Endodermal cell (in vitro differentiated cells): ENCODE measurements at regions not wholly inside any gene's neighbourhood (a gene's known extent, or its start where the extent isn't known, plus 50 kb on each side); places are given as distances from the start of the nearest gene placed in this dataset.
"Not testable (repeated sequence)": the region's sequence is repeated elsewhere in the genome, so short reads cannot be mapped to it uniquely, and the experiment has no call there.

Experiments
- DNase-seq: peaks from one replicate; pipeline ENCODE4 v3.0.0-alpha.2; 2017
- H3K27ac ChIP-seq: 2 replicates; pipeline ENCODE4 v1.5.1; 2013; ENCODE audit warnings: mild to moderate bottlenecking, low read depth, low read length, moderate library complexity
- H3K27me3 ChIP-seq: 2 replicates; pipeline ENCODE4 v1.6.1; 2013; ENCODE audit warnings: mild to moderate bottlenecking, low read length, moderate library complexity; ENCODE audit not compliant: insufficient read depth, control insufficient read depth, poor library complexity, severe bottlenecking
- H3K36me3 ChIP-seq: 2 replicates; pipeline ENCODE4 v1.7.0; 2013; ENCODE audit warnings: mild to moderate bottlenecking, low read length, moderate library complexity; ENCODE audit not compliant: control insufficient read depth, insufficient read depth
- H3K4me1 ChIP-seq: one replicate; pipeline ENCODE4 v1.7.0; 2013; ENCODE audit warnings: low read length; ENCODE audit not compliant: control insufficient read depth, insufficient read depth
- H3K4me3 ChIP-seq: 2 replicates; pipeline ENCODE4 v1.5.1; 2013; ENCODE audit warnings: mild to moderate bottlenecking, low read length, moderate library complexity
- H3K9ac ChIP-seq: 2 replicates; pipeline ENCODE4 v1.6.1; 2013; ENCODE audit warnings: mild to moderate bottlenecking, low read length, moderate library complexity; ENCODE audit not compliant: poor library complexity, severe bottlenecking; ENCODE audit errors: extremely low read depth
- H3K9me3 ChIP-seq: 2 replicates; pipeline ENCODE4 v1.6.1; 2013; ENCODE audit warnings: mild to moderate bottlenecking, low read length, moderate library complexity; ENCODE audit not compliant: control insufficient read depth
- H3K27ac Mint-ChIP-seq: 2 replicates; pipeline ENCODE4 v1.8.0; 2020; ENCODE audit warnings: mixed read lengths
- H3K27me3 Mint-ChIP-seq: 2 replicates; pipeline ENCODE4 v1.8.0; 2021; ENCODE audit warnings: mild to moderate bottlenecking, mixed read lengths; ENCODE audit not compliant: insufficient read depth
- H3K36me3 Mint-ChIP-seq: 2 replicates; pipeline ENCODE4 v1.8.0; 2020; ENCODE audit warnings: low read depth, mixed read lengths
- H3K4me1 Mint-ChIP-seq: 2 replicates; pipeline ENCODE4 v1.8.0; 2020; ENCODE audit warnings: mixed read lengths
- H3K4me3 Mint-ChIP-seq: 2 replicates; pipeline ENCODE4 v1.8.0; 2020; ENCODE audit warnings: mild to moderate bottlenecking, moderate library complexity, mixed read lengths
- H3K9me3 Mint-ChIP-seq: 2 replicates; pipeline ENCODE4 v1.8.0; 2020; ENCODE audit warnings: mild to moderate bottlenecking, mixed read lengths
- WGBS, 2 experiments: methylation state at CpG; one replicate each; pipeline versions ENCODE4 v1.1.5 to v1.1.7; 2013; ENCODE audit warnings: missing lambda C conversion rate in 2 of 2, mixed read lengths in 1 of 2; ENCODE audit not compliant: insufficient coverage in 1 of 2, insufficient read length in 1 of 2; 5-methylcytosine and 5-hydroxymethylcytosine counted together

- not testable (repeated sequence) for H3K9ac ChIP-seq, H3K9me3 ChIP-seq, H3K9me3 Mint-ChIP-seq, H3K4me3 Mint-ChIP-seq, H3K4me1 ChIP-seq, DNase-seq, H3K36me3 Mint-ChIP-seq, H3K36me3 ChIP-seq, H3K27ac ChIP-seq, H3K27me3 ChIP-seq, H3K27me3 Mint-ChIP-seq, H3K27ac Mint-ChIP-seq, H3K4me3 ChIP-seq, H3K4me1 Mint-ChIP-seq
- 88% methylated on average over 1 of the region's 3 CpGs; no CpG with 5 or more reads in 1 of the 2 experiments for WGBS, 2 experiments
Measured at GRCh38 chr7:55707410-55707809, 135.1 kb upstream of the VOPP1 start.

- not testable (repeated sequence) for H3K4me1 Mint-ChIP-seq, H3K27ac Mint-ChIP-seq, H3K9me3 ChIP-seq, H3K9me3 Mint-ChIP-seq, H3K27me3 Mint-ChIP-seq, H3K9ac ChIP-seq, H3K27ac ChIP-seq, H3K36me3 ChIP-seq, H3K4me3 Mint-ChIP-seq, H3K27me3 ChIP-seq, DNase-seq, H3K4me3 ChIP-seq, H3K4me1 ChIP-seq, H3K36me3 Mint-ChIP-seq
- WGBS, 2 experiments = 86 to 100% methylated on average over 1 to 2 of the region's 5 CpGs
Measured at GRCh38 chr7:55706451-55707195, 134.3 kb upstream of the VOPP1 start.

GRCh38 chr7:55705728-55706450 lies 133.6 kb upstream of the VOPP1 start:
- not testable (repeated sequence) for H3K4me3 ChIP-seq, H3K27ac ChIP-seq, H3K27ac Mint-ChIP-seq, H3K9ac ChIP-seq, H3K36me3 Mint-ChIP-seq, H3K4me1 ChIP-seq, DNase-seq, H3K4me3 Mint-ChIP-seq, H3K4me1 Mint-ChIP-seq, H3K27me3 ChIP-seq, H3K27me3 Mint-ChIP-seq, H3K9me3 Mint-ChIP-seq, H3K9me3 ChIP-seq, H3K36me3 ChIP-seq
- WGBS, 2 experiments = 93% methylated on average over 5 of the region's 5 CpGs; no CpG with 5 or more reads in 1 of the 2 experiments

- H3K27me3 ChIP-seq, DNase-seq, H3K4me1 ChIP-seq, H3K27ac Mint-ChIP-seq, H3K27ac ChIP-seq, H3K9me3 Mint-ChIP-seq, H3K4me3 Mint-ChIP-seq, H3K36me3 Mint-ChIP-seq, H3K36me3 ChIP-seq, H3K9ac ChIP-seq, H3K4me1 Mint-ChIP-seq, H3K4me3 ChIP-seq, H3K27me3 Mint-ChIP-seq, H3K9me3 ChIP-seq: not testable (repeated sequence)
- 84 to 92% methylated on average over 4 to 6 of the region's 6 CpGs for WGBS, 2 experiments
Measured at GRCh38 chr7:55702831-55703230, 130.5 kb upstream of the VOPP1 start.

GRCh38 chr7:55699450-55699842 lies 127.1 kb upstream of the VOPP1 start:
- not testable (repeated sequence) for H3K4me3 ChIP-seq, H3K27me3 Mint-ChIP-seq, H3K4me1 Mint-ChIP-seq, H3K27me3 ChIP-seq, H3K4me3 Mint-ChIP-seq, H3K27ac Mint-ChIP-seq, H3K27ac ChIP-seq, H3K9me3 ChIP-seq, H3K36me3 ChIP-seq, H3K4me1 ChIP-seq, DNase-seq, H3K9me3 Mint-ChIP-seq, H3K36me3 Mint-ChIP-seq, H3K9ac ChIP-seq
- WGBS, 2 experiments = 85 to 91% methylated on average over 4 to 5 of the region's 5 CpGs

GRCh38 chr7:55698607-55699449 lies 126.5 kb upstream of the VOPP1 start:
- DNase-seq, H3K27ac Mint-ChIP-seq, H3K4me3 Mint-ChIP-seq, H3K4me3 ChIP-seq, H3K4me1 ChIP-seq, H3K36me3 ChIP-seq, H3K27ac ChIP-seq, H3K9ac ChIP-seq, H3K4me1 Mint-ChIP-seq, H3K27me3 ChIP-seq, H3K36me3 Mint-ChIP-seq, H3K9me3 ChIP-seq, H3K27me3 Mint-ChIP-seq, H3K9me3 Mint-ChIP-seq: not testable (repeated sequence)
- 93 to 100% methylated on average over 3 to 11 of the region's 14 CpGs for WGBS, 2 experiments
